Activated CD8-positive, alpha-beta T cell treated with anti-CD3 and anti-CD28 coated beads for 36 hours (primary cell): ENCODE measurements at regions not wholly inside any gene's neighbourhood (a gene's known extent, or its start where the extent isn't known, plus 50 kb on each side); places are given as distances from the start of the nearest gene placed in this dataset.

Experiments
- ATAC-seq: fragments of 200-7000 bp; cut with Tn5 transposase; one replicate; pipeline ENCODE4 v1.10.0; 2021; ENCODE audit warnings: mild to moderate bottlenecking, moderate library complexity
- CTCF ChIA-PET: fragments of 350-600 bp; sonication (Branson Sonifier 250); formaldehyde crosslinking; loops from one replicate; lab custom pipeline; 2021; ENCODE audit warnings: antibody characterized with exemption; lab: Charles Lee
- POLR2A ChIA-PET: fragments of 350-600 bp; sonication (Branson Sonifier 250); formaldehyde crosslinking; loops from one replicate; lab custom pipeline; 2021; ENCODE audit warnings: antibody characterized with exemption; lab: Charles Lee
- DNase-seq: peaks from one replicate; pipeline ENCODE4 v3.0.0-alpha.2; 2020
- H3K27ac Mint-ChIP-seq: one replicate; pipeline ENCODE4 v1.8.0; 2021; ENCODE audit warnings: mild to moderate bottlenecking, mixed read lengths
- H3K27me3 Mint-ChIP-seq: one replicate; pipeline ENCODE4 v1.8.0; 2021; ENCODE audit warnings: mixed read lengths
- H3K36me3 Mint-ChIP-seq: one replicate; pipeline ENCODE4 v1.8.0; 2021; ENCODE audit warnings: low read depth, mixed read lengths
- H3K4me1 Mint-ChIP-seq: one replicate; pipeline ENCODE4 v1.8.0; 2021; ENCODE audit warnings: low read depth, mixed read lengths
- H3K4me3 Mint-ChIP-seq: one replicate; pipeline ENCODE4 v1.8.0; 2021; ENCODE audit warnings: mild to moderate bottlenecking, moderate library complexity, mixed read lengths
- H3K9me3 Mint-ChIP-seq: one replicate; pipeline ENCODE4 v1.8.0; 2021; ENCODE audit warnings: mixed read lengths
- intact Hi-C: fragments of 100-400 bp; cut with micrococcal nuclease; formaldehyde crosslinking; loops from one replicate; pipeline ENCODE4 v1.10.0; 2022
- TF ChIP-seq, protein P1 (sequence below): fragments of 200-600 bp; IDR thresholded peaks from one replicate; pipeline ENCODE4 v1.8.0; 2022; ENCODE audit warnings: antibody characterized with exemption, mild to moderate bottlenecking

DNA sequence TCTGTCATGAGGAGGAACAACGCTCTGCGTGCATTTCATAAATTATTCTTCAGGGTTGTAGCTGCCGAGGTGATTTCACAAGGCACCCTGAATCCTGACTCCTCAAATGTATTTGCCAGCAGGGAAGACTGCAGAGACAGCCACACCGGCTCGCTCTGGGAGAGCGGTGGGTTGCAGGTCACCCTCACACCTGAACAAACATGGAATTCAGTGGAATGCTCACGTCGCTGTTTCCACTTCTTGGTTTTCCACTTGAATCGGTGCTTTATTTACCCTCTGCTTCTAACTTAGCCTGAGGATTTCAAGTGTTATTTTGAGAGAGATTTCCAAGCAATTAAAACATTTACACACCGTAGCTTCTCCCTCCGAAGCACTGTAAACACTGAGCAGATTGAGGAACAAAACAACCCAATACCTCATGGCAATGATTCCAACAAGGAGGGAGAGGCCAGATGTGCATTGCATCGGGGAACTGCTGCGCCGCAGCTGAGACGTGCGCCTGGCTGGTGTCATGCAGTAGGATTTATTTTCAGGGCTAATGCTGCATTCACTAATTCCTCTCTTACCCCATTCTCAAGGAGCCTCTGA, 59.5 kb upstream of the GGTLC1 start:
- no peak for ATAC-seq
- POLR2A ChIA-PET: interaction anchor here (0.9 kb wide), 1 partner anchor 14 kb away, joined by 3 read pairs; no protein-coding TSS in a partner anchor
- CTCF ChIA-PET: interaction anchor here (1.0 to 1.5 kb wide), 3 partner anchors 21 to 52 kb away, joined by 3 read pairs; no protein-coding TSS in a partner anchor
- Mint-ChIP-seq H3K27ac (no peak overlapping the region), H3K27me3 (no peaks in the 10 kb centered on the region), H3K4me3 (no peak overlapping the region), H3K9me3 (no peaks in the 10 kb centered on the region), H3K4me1 (peaks cover 42% of the 10 kb centered on the region), H3K36me3 (no peaks in the 10 kb centered on the region)
- TF ChIP-seq, protein P1, sequence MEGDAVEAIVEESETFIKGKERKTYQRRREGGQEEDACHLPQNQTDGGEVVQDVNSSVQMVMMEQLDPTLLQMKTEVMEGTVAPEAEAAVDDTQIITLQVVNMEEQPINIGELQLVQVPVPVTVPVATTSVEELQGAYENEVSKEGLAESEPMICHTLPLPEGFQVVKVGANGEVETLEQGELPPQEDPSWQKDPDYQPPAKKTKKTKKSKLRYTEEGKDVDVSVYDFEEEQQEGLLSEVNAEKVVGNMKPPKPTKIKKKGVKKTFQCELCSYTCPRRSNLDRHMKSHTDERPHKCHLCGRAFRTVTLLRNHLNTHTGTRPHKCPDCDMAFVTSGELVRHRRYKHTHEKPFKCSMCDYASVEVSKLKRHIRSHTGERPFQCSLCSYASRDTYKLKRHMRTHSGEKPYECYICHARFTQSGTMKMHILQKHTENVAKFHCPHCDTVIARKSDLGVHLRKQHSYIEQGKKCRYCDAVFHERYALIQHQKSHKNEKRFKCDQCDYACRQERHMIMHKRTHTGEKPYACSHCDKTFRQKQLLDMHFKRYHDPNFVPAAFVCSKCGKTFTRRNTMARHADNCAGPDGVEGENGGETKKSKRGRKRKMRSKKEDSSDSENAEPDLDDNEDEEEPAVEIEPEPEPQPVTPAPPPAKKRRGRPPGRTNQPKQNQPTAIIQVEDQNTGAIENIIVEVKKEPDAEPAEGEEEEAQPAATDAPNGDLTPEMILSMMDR: no peak
- DNase-seq: no peak
- intact Hi-C loops: no loop called here

DNA sequence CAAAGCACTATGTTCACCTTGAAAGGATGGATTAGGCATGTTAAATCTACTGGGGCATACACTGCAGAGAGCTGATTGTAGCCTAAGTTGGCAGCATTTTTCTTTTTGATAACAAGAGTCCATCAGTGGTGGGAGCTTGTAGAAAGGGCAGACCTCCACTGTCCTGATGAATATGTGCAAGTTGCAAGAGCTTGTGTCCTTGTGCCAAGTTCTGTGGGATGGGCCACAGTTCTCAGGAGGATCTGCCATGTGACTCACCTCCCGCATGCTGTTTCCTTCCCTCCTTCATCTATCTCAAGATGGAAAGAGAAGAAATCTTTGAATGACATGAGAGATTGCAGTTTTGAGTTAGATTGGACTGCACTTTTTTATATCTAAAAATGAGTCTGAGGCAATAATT, 58.3 kb upstream of the GGTLC1 start:
- Mint-ChIP-seq H3K4me3 (no peak overlapping the region), H3K27me3 (no peaks in the 10 kb centered on the region), H3K4me1 (peaks cover 42% of the 10 kb centered on the region), H3K27ac (peak overlapping the region; percentile 38), H3K9me3 (no peaks in the 10 kb centered on the region), H3K36me3 (no peaks in the 10 kb centered on the region)
- TF ChIP-seq, protein P1: no peak
- DNase-seq (no peak), ATAC-seq (no peak)
- ChIA-PET POLR2A (no interaction called here), CTCF (interaction anchor here (0.7 kb wide), 1 partner anchor 16 kb away, joined by 3 read pairs; no protein-coding TSS in a partner anchor)
- intact Hi-C loops: no loop called here

DNA sequence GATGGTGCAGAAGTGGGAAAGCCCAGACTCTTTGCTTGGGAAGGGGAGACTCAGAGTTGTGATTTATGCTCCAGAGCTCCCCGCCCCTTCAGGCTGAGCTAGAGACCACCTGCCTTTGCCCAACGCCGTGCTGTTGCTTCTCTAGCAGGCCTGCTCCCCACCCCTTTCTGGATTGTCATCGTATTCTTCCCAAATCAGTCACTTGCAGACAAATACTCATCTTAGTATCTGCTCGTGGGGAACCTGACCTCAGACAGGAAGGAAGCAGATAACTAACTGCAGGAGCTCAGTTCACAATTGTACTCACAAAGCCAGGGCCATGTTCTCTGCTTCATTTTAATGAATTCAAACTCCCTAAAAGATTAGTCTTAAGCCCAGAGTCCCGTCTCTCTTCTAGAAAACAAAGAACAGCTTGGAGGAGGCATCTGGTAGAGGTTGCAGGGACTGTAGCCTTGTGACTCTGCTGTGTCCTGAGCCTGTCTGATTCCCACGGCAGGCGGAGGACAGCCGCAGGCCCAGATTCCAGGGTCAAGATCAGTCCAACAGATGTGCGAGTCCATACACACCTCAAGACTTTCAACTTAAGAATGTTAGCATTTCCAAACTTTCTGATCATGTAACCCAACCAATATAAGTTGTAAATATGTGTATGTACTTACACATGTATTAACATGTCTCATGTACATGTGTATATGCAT, 57.2 kb upstream of the GGTLC1 start:
- H3K27ac Mint-ChIP-seq: peak overlapping the region; percentile 73
- CTCF ChIA-PET: interaction anchor here (1.4 kb wide), 1 partner anchor 18 kb away, joined by 5 read pairs; no protein-coding TSS in a partner anchor
- H3K36me3 Mint-ChIP-seq: no peaks in the 10 kb centered on the region
- intact Hi-C loops: no loop called here
- TF ChIP-seq, protein P1: no peak
- ATAC-seq (peak; percentile 83), DNase-seq (peak; percentile 59)
- no peaks in the 10 kb centered on the region for H3K9me3 Mint-ChIP-seq
- H3K4me1 Mint-ChIP-seq: peaks cover 35% of the 10 kb centered on the region
- POLR2A ChIA-PET: interaction anchor here (0.8 to 2.2 kb wide), 2 partner anchors 10 to 12 kb away, joined by 3 to 6 read pairs; no protein-coding TSS in a partner anchor
- H3K4me3 Mint-ChIP-seq: no peak overlapping the region
- H3K27me3 Mint-ChIP-seq: no peaks in the 10 kb centered on the region

DNA sequence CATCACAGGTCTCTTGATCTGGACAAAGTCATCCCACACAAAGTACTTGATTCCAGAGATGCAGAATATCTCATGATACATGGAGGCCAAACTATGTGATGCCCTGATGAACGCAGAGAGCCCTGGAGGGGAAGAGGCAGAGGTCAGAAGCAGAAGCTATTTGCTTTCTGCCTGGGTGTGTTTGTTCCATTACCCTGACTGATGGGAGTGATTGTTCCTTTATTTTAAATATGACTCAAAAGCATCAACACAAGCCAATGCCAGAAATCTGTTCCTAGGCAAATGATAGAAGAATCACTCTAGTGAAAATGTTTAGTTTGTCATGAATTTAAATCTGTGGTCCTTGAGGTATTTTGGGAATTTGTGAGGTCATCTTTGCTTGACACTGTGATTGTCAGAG, 54.7 kb upstream of the GGTLC1 start:
- ATAC-seq (no peak), DNase-seq (no peak)
- no peaks in the 10 kb centered on the region for H3K27me3 Mint-ChIP-seq
- TF ChIP-seq, protein P1: no peak
- H3K4me3 Mint-ChIP-seq: no peak overlapping the region
- intact Hi-C loops: no loop called here
- ChIA-PET CTCF (interaction anchor here (0.7 kb wide), 1 partner anchor 14 kb away, joined by 3 read pairs; no protein-coding TSS in a partner anchor), POLR2A (interaction anchor here (0.7 to 2.4 kb wide), 3 partner anchors 16 to 755 kb away, joined by 3 to 9 read pairs (median 3); no protein-coding TSS in a partner anchor)
- no peaks in the 10 kb centered on the region for H3K9me3 Mint-ChIP-seq
- no peaks in the 10 kb centered on the region for H3K36me3 Mint-ChIP-seq
- H3K27ac Mint-ChIP-seq: no peak overlapping the region
- peaks cover 20% of the 10 kb centered on the region for H3K4me1 Mint-ChIP-seq

DNA sequence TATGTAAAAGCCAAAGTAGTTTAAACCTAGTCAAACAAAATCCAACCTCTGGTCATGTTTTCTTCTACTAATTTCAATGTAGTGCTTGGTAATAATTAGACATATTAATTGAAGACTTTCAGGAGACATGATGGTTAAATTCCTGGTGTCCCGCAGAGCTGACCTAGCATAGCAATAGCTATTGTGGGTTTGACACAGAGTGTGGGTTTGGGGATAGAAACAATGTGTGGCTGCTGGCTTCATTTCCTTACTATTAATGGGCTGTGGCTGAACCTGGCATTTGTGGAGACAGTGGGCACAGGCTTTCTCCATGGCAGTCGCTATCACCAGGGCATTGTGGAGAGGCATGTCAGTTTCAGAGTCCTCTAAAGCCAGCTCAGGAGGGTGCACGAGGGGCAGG, 54.1 kb upstream of the GGTLC1 start:
- H3K4me3 Mint-ChIP-seq: no peak overlapping the region
- ATAC-seq (no peak), DNase-seq (no peak)
- ChIA-PET POLR2A (interaction anchor here (1.1 to 2.4 kb wide), 2 partner anchors 15 to 24 kb away, joined by 3 to 9 read pairs; no protein-coding TSS in a partner anchor), CTCF (no interaction called here)
- peaks cover 17% of the 10 kb centered on the region for H3K4me1 Mint-ChIP-seq
- H3K27ac Mint-ChIP-seq: no peak overlapping the region
- H3K36me3 Mint-ChIP-seq: no peaks in the 10 kb centered on the region
- TF ChIP-seq, protein P1: no peak
- intact Hi-C loops: no loop called here
- H3K27me3 Mint-ChIP-seq: no peaks in the 10 kb centered on the region
- H3K9me3 Mint-ChIP-seq: no peaks in the 10 kb centered on the region
